SU-DHL-6 (cell line): ENCODE measurements at regions not wholly inside any gene's neighbourhood (a gene's known extent, or its start where the extent isn't known, plus 50 kb on each side); places are given as distances from the start of the nearest gene placed in this dataset.

ENCODE experiments used
- H2AFZ ChIP-seq: fragments of 200-600 bp; sonication (generic); 2 replicates; pipeline ENCODE4 v1.6.1; 2014; ENCODE audit warnings: low read depth, mild to moderate bottlenecking, moderate library complexity, mixed read lengths, antibody characterized with exemption, low read length; ENCODE audit not compliant: severe bottlenecking
- H3F3A ChIP-seq: fragments of 200-600 bp; shearing (Covaris generic); 2 replicates; pipeline ENCODE4 v1.6.0; 2016; ENCODE audit warnings: antibody characterized with exemption, mild to moderate bottlenecking; ENCODE audit not compliant: insufficient read depth
- H3K27ac ChIP-seq: fragments of 200-600 bp; sonication (generic); 2 replicates; pipeline ENCODE4 v1.5.1; 2016; ENCODE audit warnings: low read depth, mild to moderate bottlenecking, low read length, moderate library complexity, mixed read lengths
- H3K27me3 ChIP-seq: fragments of 200-600 bp; sonication (generic), shearing (Covaris generic); 2 replicates; pipeline ENCODE4 v1.6.0; 2014; ENCODE audit warnings: mild to moderate bottlenecking, low read length
- H3K36me3 ChIP-seq: fragments of 200-600 bp; sonication (generic); 2 replicates; pipeline ENCODE4 v1.6.1; 2014; ENCODE audit warnings: mild to moderate bottlenecking, low read length, mixed read lengths
- H3K4me2 ChIP-seq: fragments of 300-600, 200-600 bp; shearing (Covaris generic), sonication (generic); 2 replicates; pipeline ENCODE4 v1.6.0; 2014; ENCODE audit warnings: low read length, low read depth, mild to moderate bottlenecking; ENCODE audit not compliant: poor library complexity, severe bottlenecking
- H3K4me3 ChIP-seq: fragments of 200-600 bp; sonication (generic); 2 replicates; pipeline ENCODE4 v1.5.1; 2014; ENCODE audit warnings: antibody characterized with exemption, low read length, mild to moderate bottlenecking, mixed read lengths; ENCODE audit not compliant: insufficient read depth, poor library complexity, severe bottlenecking
- H3K79me2 ChIP-seq: fragments of 200-600 bp; sonication (generic); 2 replicates; pipeline ENCODE4 v1.6.1; 2014; ENCODE audit warnings: mild to moderate bottlenecking, low read length, moderate library complexity; ENCODE audit not compliant: insufficient read depth
- H3K9ac ChIP-seq: fragments of 200-600 bp; sonication (generic); 2 replicates; pipeline ENCODE4 v1.7.0; 2014; ENCODE audit warnings: mild to moderate bottlenecking, low read length
- H3K9me2 ChIP-seq: fragments of 200-600 bp; sonication (generic); replicated peaks from 2 replicates; pipeline ENCODE4 v1.6.1; 2014; ENCODE audit warnings: low read length; ENCODE audit not compliant: insufficient read depth
- H3K9me3 ChIP-seq: fragments of 200-600 bp; sonication (generic); 2 replicates; pipeline ENCODE4 v1.6.1; 2014; ENCODE audit warnings: low read length, mixed read lengths; ENCODE audit not compliant: insufficient read depth
- H4K20me1 ChIP-seq: fragments of 200-600 bp; sonication (generic); 2 replicates; pipeline ENCODE4 v1.6.1; 2014; ENCODE audit warnings: low read depth, mild to moderate bottlenecking, antibody characterized with exemption, low read length, moderate library complexity, mixed read lengths
- EZH2phosphoT487 ChIP-seq: fragments of 200-600 bp; sonication (generic), shearing (Covaris generic); conservative IDR thresholded peaks from 2 replicates; pipeline ENCODE4 v1.6.1; 2018; ENCODE audit warnings: mild to moderate bottlenecking, antibody characterized with exemption, low read length, moderate library complexity, mixed read lengths
- TF ChIP-seq, protein P1 (sequence below): fragments of 200-600 bp; sonication (generic); IDR thresholded peaks from one replicate; pipeline ENCODE4 v1.5.1; 2017; ENCODE audit warnings: antibody characterized with exemption, mild to moderate bottlenecking, low read length, moderate library complexity; ENCODE audit not compliant: insufficient read depth, poor library complexity, severe bottlenecking

DNA sequence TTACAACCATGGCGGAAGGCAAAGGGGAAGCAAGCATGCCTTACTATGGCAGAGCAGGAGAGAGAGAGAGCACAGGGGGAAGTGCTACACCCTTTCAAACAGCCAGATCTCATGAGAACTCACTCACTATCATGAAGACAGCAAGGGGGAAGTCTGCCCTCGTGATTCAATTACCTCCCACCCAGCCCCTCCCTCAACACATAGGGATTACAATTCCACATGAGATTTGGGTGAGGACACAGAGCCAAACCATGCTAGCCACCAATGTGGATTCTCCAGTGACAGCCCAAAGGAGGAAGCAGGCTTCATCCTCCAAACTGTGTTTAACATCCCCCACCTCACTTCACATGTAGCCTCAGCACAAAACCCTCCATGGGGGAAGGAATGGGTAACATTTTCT, 563.7 kb downstream of the CDK5RAP2 start:
- H3K9ac ChIP-seq: no peak overlapping the region
- H3K27ac ChIP-seq: no peak overlapping the region
- TF ChIP-seq EZH2phosphoT487: no peak
- TF ChIP-seq, protein P1, sequence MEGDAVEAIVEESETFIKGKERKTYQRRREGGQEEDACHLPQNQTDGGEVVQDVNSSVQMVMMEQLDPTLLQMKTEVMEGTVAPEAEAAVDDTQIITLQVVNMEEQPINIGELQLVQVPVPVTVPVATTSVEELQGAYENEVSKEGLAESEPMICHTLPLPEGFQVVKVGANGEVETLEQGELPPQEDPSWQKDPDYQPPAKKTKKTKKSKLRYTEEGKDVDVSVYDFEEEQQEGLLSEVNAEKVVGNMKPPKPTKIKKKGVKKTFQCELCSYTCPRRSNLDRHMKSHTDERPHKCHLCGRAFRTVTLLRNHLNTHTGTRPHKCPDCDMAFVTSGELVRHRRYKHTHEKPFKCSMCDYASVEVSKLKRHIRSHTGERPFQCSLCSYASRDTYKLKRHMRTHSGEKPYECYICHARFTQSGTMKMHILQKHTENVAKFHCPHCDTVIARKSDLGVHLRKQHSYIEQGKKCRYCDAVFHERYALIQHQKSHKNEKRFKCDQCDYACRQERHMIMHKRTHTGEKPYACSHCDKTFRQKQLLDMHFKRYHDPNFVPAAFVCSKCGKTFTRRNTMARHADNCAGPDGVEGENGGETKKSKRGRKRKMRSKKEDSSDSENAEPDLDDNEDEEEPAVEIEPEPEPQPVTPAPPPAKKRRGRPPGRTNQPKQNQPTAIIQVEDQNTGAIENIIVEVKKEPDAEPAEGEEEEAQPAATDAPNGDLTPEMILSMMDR: no peak
- no peak overlapping the region for H3K4me2 ChIP-seq
- no peaks in the 10 kb centered on the region for H3F3A ChIP-seq
- no peaks in the 10 kb centered on the region for H3K27me3 ChIP-seq
- no peaks in the 10 kb centered on the region for H3K9me2 ChIP-seq
- H3K9me3 ChIP-seq: no peaks in the 10 kb centered on the region
- no peaks in the 10 kb centered on the region for H3K36me3 ChIP-seq
- no peaks in the 10 kb centered on the region for H4K20me1 ChIP-seq
- H2AFZ ChIP-seq: no peak overlapping the region
- no peaks in the 10 kb centered on the region for H3K79me2 ChIP-seq
- H3K4me3 ChIP-seq: no peak overlapping the region

GRCh38 chr9:120014796-120015195, 565.2 kb downstream of the CDK5RAP2 start:
- Histone ChIP-seq H3K27me3 (no peaks in the 10 kb centered on the region), H3F3A (no peaks in the 10 kb centered on the region), H2AFZ (no peak overlapping the region), H3K9me3 (no peaks in the 10 kb centered on the region), H3K9me2 (no peaks in the 10 kb centered on the region), H3K79me2 (no peaks in the 10 kb centered on the region), H3K36me3 (no peaks in the 10 kb centered on the region), H3K27ac (no peak overlapping the region), H4K20me1 (no peaks in the 10 kb centered on the region), H3K4me3 (no peak overlapping the region), H3K9ac (no peak overlapping the region), H3K4me2 (no peak overlapping the region)
- TF ChIP-seq, protein P1: no peak
- TF ChIP-seq EZH2phosphoT487: no peak

- H3K9ac ChIP-seq: no peak overlapping the region
- H3F3A ChIP-seq: no peaks in the 10 kb centered on the region
- no peak overlapping the region for H3K27ac ChIP-seq
- H3K9me2 ChIP-seq: no peaks in the 10 kb centered on the region
- no peak for TF ChIP-seq EZH2phosphoT487
- TF ChIP-seq, protein P1: no peak
- no peaks in the 10 kb centered on the region for H3K27me3 ChIP-seq
- no peaks in the 10 kb centered on the region for H3K79me2 ChIP-seq
- H3K9me3 ChIP-seq: no peaks in the 10 kb centered on the region
- no peak overlapping the region for H3K4me3 ChIP-seq
- H4K20me1 ChIP-seq: no peaks in the 10 kb centered on the region
- H2AFZ ChIP-seq: no peak overlapping the region
- no peaks in the 10 kb centered on the region for H3K36me3 ChIP-seq
- H3K4me2 ChIP-seq: no peak overlapping the region
Measured at GRCh38 chr9:120009856-120010255, 570.1 kb downstream of the CDK5RAP2 start.

- Histone ChIP-seq H3K9me2 (no peaks in the 10 kb centered on the region), H3K9ac (no peak overlapping the region), H3K4me3 (no peak overlapping the region), H3K4me2 (no peak overlapping the region), H3K27ac (no peak overlapping the region), H3F3A (no peaks in the 10 kb centered on the region), H3K36me3 (no peaks in the 10 kb centered on the region), H2AFZ (no peak overlapping the region), H3K79me2 (no peaks in the 10 kb centered on the region), H3K9me3 (no peaks in the 10 kb centered on the region), H3K27me3 (no peaks in the 10 kb centered on the region), H4K20me1 (no peaks in the 10 kb centered on the region)
- no peak for TF ChIP-seq EZH2phosphoT487
- TF ChIP-seq, protein P1: no peak
Measured at GRCh38 chr9:120001536-120001935, 578.4 kb downstream of the CDK5RAP2 start.
